Endothelial cell of umbilical vein (primary cell): ENCODE measurements at regions not wholly inside any gene's neighbourhood (a gene's known extent, or its start where the extent isn't known, plus 50 kb on each side); places are given as distances from the start of the nearest gene placed in this dataset.

Source experiments
- BruUV-seq: library from RNA; stranded (reverse); fragments of 400-500 nt; replicated peaks from 2 replicates; lab custom pipeline; 2021; lab: Mats Ljungman, UMichigan
- CTCF ChIA-PET: fragments of 300-600, 350-600 bp; sonication (Branson Sonifier 250); formaldehyde crosslinking; loops from one replicate; lab custom pipeline; 2021; ENCODE audit warnings: antibody characterized with exemption, inconsistent platforms; lab: Charles Lee
- POLR2A ChIA-PET: fragments of 300-600, 350-600 bp; sonication (Branson Sonifier 250); formaldehyde crosslinking; loops from one replicate; lab custom pipeline; 2021; ENCODE audit warnings: antibody characterized with exemption, inconsistent platforms; lab: Charles Lee
- DNase-seq: peaks from one replicate; pipeline ENCODE4 v3.0.0-alpha.2; 2011; ENCODE audit warnings: low read depth, low spot score
- FAIRE-seq: peaks from 2 replicates; lab custom pipeline; 2011; peaks lifted over from hg19 to GRCh38; lab: Jason Lieb, UNC
- H2AFZ ChIP-seq: 2 replicates; pipeline ENCODE4 v1.6.0; 2012; ENCODE audit warnings: low read depth, low read length, control low read depth, inconsistent platforms
- H3K27ac ChIP-seq: 2 replicates; pipeline ENCODE4 v1.5.1; 2011; ENCODE audit warnings: low read depth, mild to moderate bottlenecking, control low read depth, low read length, moderate library complexity; ENCODE audit not compliant: insufficient read depth
- H3K27me3 ChIP-seq, 2 experiments: 2 replicates each; pipeline versions ENCODE4 v1.6.0 to v1.6.1; 2011; ENCODE audit warnings: low read length in 2 of 2, mixed read lengths in 1 of 2; ENCODE audit not compliant: control insufficient read depth in 2 of 2, insufficient read depth in 2 of 2
- H3K36me3 ChIP-seq, 2 experiments: 2 replicates in 1 of 2; 3 replicates in 1 of 2; pipeline ENCODE4 v1.5.1; 2011; ENCODE audit warnings: low read length in 2 of 2, mild to moderate bottlenecking in 1 of 2, moderate library complexity in 1 of 2; ENCODE audit not compliant: control insufficient read depth in 2 of 2, insufficient read depth in 2 of 2; ENCODE audit errors: extremely low read depth in 1 of 2
- H3K4me1 ChIP-seq: 3 replicates; pipeline ENCODE4 v1.5.1; 2011; ENCODE audit warnings: mild to moderate bottlenecking, low read length; ENCODE audit not compliant: control insufficient read depth, insufficient read depth; ENCODE audit errors: extremely low read depth
- H3K4me2 ChIP-seq: 2 replicates; pipeline ENCODE4 v1.6.1; 2011; ENCODE audit warnings: low read length, control low read depth, mixed read lengths; ENCODE audit not compliant: insufficient read depth
- H3K4me3 ChIP-seq, 3 experiments: fragments of 200-600 bp in 1 of 3; sonication (generic), shearing (Covaris generic) in 1 of 3; replicated peaks in 1 of 3; 2 replicates each; pipeline ENCODE4 v1.5.1; 2011 to 2016; ENCODE audit warnings: control low read depth in 3 of 3, low read length in 3 of 3, mild to moderate bottlenecking in 2 of 3, inconsistent platforms in 1 of 3, low read depth in 1 of 3, moderate library complexity in 1 of 3; ENCODE audit not compliant: insufficient read depth in 1 of 3
- H3K79me2 ChIP-seq: 2 replicates; pipeline ENCODE4 v1.6.0; 2012; ENCODE audit warnings: low read length, inconsistent platforms; ENCODE audit not compliant: control insufficient read depth, insufficient read depth
- H3K9ac ChIP-seq: replicated peaks from 2 replicates; pipeline ENCODE3; 2011; ENCODE audit warnings: low read length, control low read depth; ENCODE audit not compliant: insufficient read depth; ENCODE audit errors: extremely low read depth
- H3K9me1 ChIP-seq: replicated peaks from 3 replicates; pipeline ENCODE4 v1.6.0; 2011; ENCODE audit warnings: mild to moderate bottlenecking, low read length; ENCODE audit not compliant: control insufficient read depth, insufficient read depth; ENCODE audit errors: extremely low read depth
- H3K9me3 ChIP-seq: replicated peaks from 2 replicates; pipeline ENCODE4 v1.5.1; 2012; ENCODE audit warnings: low read length, inconsistent platforms; ENCODE audit not compliant: control insufficient read depth, insufficient read depth
- H4K20me1 ChIP-seq: replicated peaks from 2 replicates; pipeline ENCODE3; 2011; ENCODE audit warnings: mild to moderate bottlenecking, low read length; ENCODE audit not compliant: control insufficient read depth, insufficient read depth; ENCODE audit errors: extremely low read depth
- EZH2 ChIP-seq: IDR thresholded peaks from 2 replicates; pipeline ENCODE4 v1.6.1; 2012; ENCODE audit warnings: borderline replicate concordance, low read depth, mild to moderate bottlenecking, moderate library complexity, low read length, inconsistent platforms; ENCODE audit not compliant: severe bottlenecking
- FOS ChIP-seq: IDR thresholded peaks from 2 replicates; pipeline ENCODE4 v1.6.1; 2011; ENCODE audit warnings: mild to moderate bottlenecking, low read length, moderate library complexity, borderline replicate concordance; ENCODE audit not compliant: insufficient read depth
- GATA2 ChIP-seq: IDR thresholded peaks from 2 replicates; pipeline ENCODE4 v1.7.0; 2011; ENCODE audit warnings: low read depth, mild to moderate bottlenecking, moderate library complexity, mixed read lengths, low read length; ENCODE audit not compliant: insufficient read length, insufficient read depth
- JUN ChIP-seq: IDR thresholded peaks from 2 replicates; pipeline ENCODE4 v1.6.1; 2011; ENCODE audit warnings: borderline replicate concordance, low read depth; ENCODE audit not compliant: insufficient read length, insufficient read depth
- MYC ChIP-seq: IDR thresholded peaks from one replicate; pipeline ENCODE4 v1.6.1; 2011; ENCODE audit warnings: mild to moderate bottlenecking, low read depth, low read length
- POLR2A ChIP-seq: IDR thresholded peaks from 2 replicates; pipeline ENCODE4 v1.6.1; 2012; ENCODE audit warnings: low read depth, mild to moderate bottlenecking, control low read depth, low read length
- POLR2AphosphoS5 ChIP-seq: IDR thresholded peaks from 2 replicates; pipeline ENCODE4 v1.6.1; 2012; ENCODE audit warnings: low read depth, mild to moderate bottlenecking, control low read depth, low read length, moderate library complexity; ENCODE audit not compliant: insufficient read depth
- dilution Hi-C: fragments of 300-500 bp; cut with MboI; formaldehyde crosslinking; loops from one replicate; pipeline ENCODE4 v1.15.0; 2019; ENCODE audit warnings: low sequenced_read_pairs; ENCODE audit not compliant: extremely low pct_ligation_motif_present
- intact Hi-C: fragments of 100-400 bp; cut with micrococcal nuclease; formaldehyde crosslinking; loops from one replicate; pipeline ENCODE4 v1.10.0; 2022
- TF ChIP-seq, protein P1 (sequence below), 2 donors: IDR thresholded peaks; 1 replicate in 1 of 2; 2 replicates in 1 of 2; pipeline ENCODE4 v1.5.1; 2011; ENCODE audit warnings: low read length in 2 of 2, mild to moderate bottlenecking in 2 of 2, moderate library complexity in 2 of 2, control low read depth in 1 of 2, inconsistent platforms in 1 of 2, low read depth in 1 of 2; ENCODE audit not compliant: insufficient read depth in 1 of 2; ENCODE audit errors: extremely low read depth in 1 of 2
- TF ChIP-seq, protein P2 (sequence below): IDR thresholded peaks from 2 replicates; pipeline ENCODE4 v1.6.1; 2011; ENCODE audit not compliant: insufficient read depth, insufficient read length

DNA sequence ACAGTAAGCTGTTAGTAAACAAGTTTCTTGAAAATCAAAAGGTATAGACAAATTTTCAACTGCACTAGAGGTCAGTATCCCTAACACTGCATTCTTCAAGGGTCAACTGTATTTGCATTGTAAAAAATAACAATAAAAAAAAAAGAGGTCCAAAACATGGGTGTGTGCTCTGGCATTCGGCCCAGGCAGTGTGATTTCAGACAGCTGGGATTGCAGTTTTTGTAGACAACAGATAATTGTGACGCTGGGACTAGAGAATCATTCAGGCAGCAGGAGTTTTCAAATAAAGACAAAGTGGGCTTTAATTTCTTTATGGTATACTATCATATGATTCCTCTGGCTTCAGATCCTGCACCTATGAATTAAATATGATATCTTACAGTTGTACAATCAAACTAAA, 543.2 kb upstream of the SEMA3D start:
- DNase-seq = no peak
- dilution Hi-C loops = no loop called here
- no TSS peak for BruUV-seq

DNA sequence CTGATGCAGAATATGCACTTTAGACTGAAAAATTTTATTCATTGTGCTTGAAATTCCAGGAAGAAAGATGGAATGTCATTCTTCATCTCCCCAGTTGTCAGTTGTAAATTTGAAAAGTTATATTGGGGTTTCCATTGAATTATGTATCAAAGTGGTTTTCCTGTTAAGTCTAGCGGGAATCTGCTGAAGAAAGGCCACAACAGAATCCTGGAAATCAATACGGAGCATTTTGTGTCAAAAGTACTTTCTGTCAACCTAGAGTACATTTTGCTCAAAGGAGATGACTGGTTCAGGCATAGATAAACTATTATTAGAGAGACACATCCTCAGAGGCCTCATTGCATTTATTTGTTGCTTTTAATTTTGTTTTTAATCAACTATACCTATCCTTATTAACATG, 538.2 kb upstream of the SEMA3D start:
- no peak overlapping the region for H2AFZ ChIP-seq
- no peak overlapping the region for H3K27ac ChIP-seq
- no peaks in the 10 kb centered on the region for H3K4me1 ChIP-seq
- TF ChIP-seq MYC = no peak
- no peak for TF ChIP-seq FOS
- TF ChIP-seq, protein P1, sequence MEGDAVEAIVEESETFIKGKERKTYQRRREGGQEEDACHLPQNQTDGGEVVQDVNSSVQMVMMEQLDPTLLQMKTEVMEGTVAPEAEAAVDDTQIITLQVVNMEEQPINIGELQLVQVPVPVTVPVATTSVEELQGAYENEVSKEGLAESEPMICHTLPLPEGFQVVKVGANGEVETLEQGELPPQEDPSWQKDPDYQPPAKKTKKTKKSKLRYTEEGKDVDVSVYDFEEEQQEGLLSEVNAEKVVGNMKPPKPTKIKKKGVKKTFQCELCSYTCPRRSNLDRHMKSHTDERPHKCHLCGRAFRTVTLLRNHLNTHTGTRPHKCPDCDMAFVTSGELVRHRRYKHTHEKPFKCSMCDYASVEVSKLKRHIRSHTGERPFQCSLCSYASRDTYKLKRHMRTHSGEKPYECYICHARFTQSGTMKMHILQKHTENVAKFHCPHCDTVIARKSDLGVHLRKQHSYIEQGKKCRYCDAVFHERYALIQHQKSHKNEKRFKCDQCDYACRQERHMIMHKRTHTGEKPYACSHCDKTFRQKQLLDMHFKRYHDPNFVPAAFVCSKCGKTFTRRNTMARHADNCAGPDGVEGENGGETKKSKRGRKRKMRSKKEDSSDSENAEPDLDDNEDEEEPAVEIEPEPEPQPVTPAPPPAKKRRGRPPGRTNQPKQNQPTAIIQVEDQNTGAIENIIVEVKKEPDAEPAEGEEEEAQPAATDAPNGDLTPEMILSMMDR (IDR thresholded peaks at IDR 0.05; ENCODE audit: extremely low read depth in 1 of 2, insufficient read depth in 1 of 2, low read depth in 1 of 2, low read length in 2 of 2) = no peak
- TF ChIP-seq POLR2A = no peak
- no peak for TF ChIP-seq POLR2AphosphoS5
- no peak for TF ChIP-seq GATA2
- no peak for TF ChIP-seq EZH2
- TF ChIP-seq JUN = no peak
- TF ChIP-seq, protein P2, sequence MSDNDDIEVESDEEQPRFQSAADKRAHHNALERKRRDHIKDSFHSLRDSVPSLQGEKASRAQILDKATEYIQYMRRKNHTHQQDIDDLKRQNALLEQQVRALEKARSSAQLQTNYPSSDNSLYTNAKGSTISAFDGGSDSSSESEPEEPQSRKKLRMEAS = no peak
- no peaks in the 10 kb centered on the region for H3K27me3 ChIP-seq
- dilution Hi-C loops (no loop called here), intact Hi-C loops (no loop called here)
- H3K9me1 ChIP-seq = no peaks in the 10 kb centered on the region
- no peak overlapping the region for H3K4me2 ChIP-seq
- no peaks in the 10 kb centered on the region for H4K20me1 ChIP-seq
- H3K4me3 ChIP-seq = no peak overlapping the region
- H3K9me3 ChIP-seq = no peaks in the 10 kb centered on the region
- no TSS peak for BruUV-seq
- no peaks in the 10 kb centered on the region for H3K36me3 ChIP-seq
- no peak for FAIRE-seq
- no peak for DNase-seq
- H3K9ac ChIP-seq = no peak overlapping the region
- CTCF ChIA-PET = no interaction called here
- POLR2A ChIA-PET = no interaction called here
- H3K79me2 ChIP-seq = no peaks in the 10 kb centered on the region

More for the DNA sequence above, 543.2 kb upstream of the SEMA3D start:
- H3K36me3 ChIP-seq = no peaks in the 10 kb centered on the region
- no peaks in the 10 kb centered on the region for H3K9me3 ChIP-seq
- ChIA-PET CTCF (no interaction called here), POLR2A (no interaction called here)
- no peak overlapping the region for H3K9ac ChIP-seq
- H2AFZ ChIP-seq = no peak overlapping the region
- no peaks in the 10 kb centered on the region for H3K4me1 ChIP-seq
- H3K4me2 ChIP-seq = no peak overlapping the region
- no peaks in the 10 kb centered on the region for H3K79me2 ChIP-seq
- H3K27me3 ChIP-seq = no peaks in the 10 kb centered on the region
- TF ChIP-seq MYC = no peak
- no peak for TF ChIP-seq JUN
- TF ChIP-seq FOS = no peak
- TF ChIP-seq, protein P2 = no peak
- no peak overlapping the region for H3K27ac ChIP-seq
- FAIRE-seq = no peak
- intact Hi-C loops = no loop called here
- H3K4me3 ChIP-seq = no peak overlapping the region
- no peaks in the 10 kb centered on the region for H4K20me1 ChIP-seq
- no peaks in the 10 kb centered on the region for H3K9me1 ChIP-seq
